Epithelial cell of proximal tubule (primary cell): ENCODE measurements at regions not wholly inside any gene's neighbourhood (a gene's known extent, or its start where the extent isn't known, plus 50 kb on each side); places are given as distances from the start of the nearest gene placed in this dataset.

ENCODE experiments used
- DNase-seq: peaks from one replicate; pipeline ENCODE4 v3.0.0-alpha.2; 2011; ENCODE audit warnings: low read depth
- H3K4me3 ChIP-seq: 2 replicates; pipeline ENCODE4 v1.5.1; 2011; ENCODE audit warnings: low read depth, mild to moderate bottlenecking, low read length
- TF ChIP-seq, protein P1 (sequence below): conservative IDR thresholded peaks from 2 replicates; pipeline ENCODE4 v1.5.1; 2012; ENCODE audit warnings: low read depth, mild to moderate bottlenecking, low read length

DNA sequence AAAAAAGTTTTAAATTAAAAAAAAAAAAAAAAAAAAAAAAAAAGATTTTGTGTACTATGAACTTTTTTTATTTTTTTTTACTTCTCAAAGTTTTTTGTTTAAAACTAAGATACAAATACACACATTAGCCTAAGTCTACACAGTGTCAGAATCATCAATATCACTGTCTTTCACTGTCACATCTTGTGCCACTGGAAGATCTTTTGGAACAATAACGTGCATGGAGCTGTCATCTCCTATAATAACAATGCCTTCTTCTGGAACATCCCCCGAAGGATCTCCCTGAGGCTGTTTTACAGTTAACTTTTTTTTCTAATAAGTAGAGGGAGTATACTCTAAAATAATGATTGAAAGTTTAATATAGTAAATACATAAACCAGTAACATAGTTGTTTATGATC is 295.7 kb downstream of the KCNJ2 start:
- TF ChIP-seq, protein P1, sequence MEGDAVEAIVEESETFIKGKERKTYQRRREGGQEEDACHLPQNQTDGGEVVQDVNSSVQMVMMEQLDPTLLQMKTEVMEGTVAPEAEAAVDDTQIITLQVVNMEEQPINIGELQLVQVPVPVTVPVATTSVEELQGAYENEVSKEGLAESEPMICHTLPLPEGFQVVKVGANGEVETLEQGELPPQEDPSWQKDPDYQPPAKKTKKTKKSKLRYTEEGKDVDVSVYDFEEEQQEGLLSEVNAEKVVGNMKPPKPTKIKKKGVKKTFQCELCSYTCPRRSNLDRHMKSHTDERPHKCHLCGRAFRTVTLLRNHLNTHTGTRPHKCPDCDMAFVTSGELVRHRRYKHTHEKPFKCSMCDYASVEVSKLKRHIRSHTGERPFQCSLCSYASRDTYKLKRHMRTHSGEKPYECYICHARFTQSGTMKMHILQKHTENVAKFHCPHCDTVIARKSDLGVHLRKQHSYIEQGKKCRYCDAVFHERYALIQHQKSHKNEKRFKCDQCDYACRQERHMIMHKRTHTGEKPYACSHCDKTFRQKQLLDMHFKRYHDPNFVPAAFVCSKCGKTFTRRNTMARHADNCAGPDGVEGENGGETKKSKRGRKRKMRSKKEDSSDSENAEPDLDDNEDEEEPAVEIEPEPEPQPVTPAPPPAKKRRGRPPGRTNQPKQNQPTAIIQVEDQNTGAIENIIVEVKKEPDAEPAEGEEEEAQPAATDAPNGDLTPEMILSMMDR: no peak
- DNase-seq: no peak
- H3K4me3 ChIP-seq: no peak overlapping the region

DNA sequence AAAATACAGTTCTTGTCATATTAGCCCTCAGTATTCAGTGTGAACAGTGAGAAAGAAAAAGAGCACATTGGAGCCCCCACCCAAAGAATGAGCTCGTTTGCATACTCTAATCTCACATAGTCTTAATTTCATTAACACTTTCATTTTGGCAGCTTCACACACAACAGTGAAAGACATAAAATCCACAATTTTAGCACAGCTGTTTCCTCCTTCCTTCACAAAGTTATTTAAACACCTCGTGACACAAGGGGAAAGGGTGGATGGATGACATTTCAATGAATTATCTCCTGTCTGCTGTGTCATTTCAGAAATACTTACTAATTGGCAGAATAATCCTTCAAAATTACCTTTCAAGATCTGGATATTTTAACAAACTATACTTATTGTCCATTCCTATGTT is 299.3 kb downstream of the KCNJ2 start:
- no peak overlapping the region for H3K4me3 ChIP-seq
- TF ChIP-seq, protein P1: no peak
- no peak for DNase-seq

DNA sequence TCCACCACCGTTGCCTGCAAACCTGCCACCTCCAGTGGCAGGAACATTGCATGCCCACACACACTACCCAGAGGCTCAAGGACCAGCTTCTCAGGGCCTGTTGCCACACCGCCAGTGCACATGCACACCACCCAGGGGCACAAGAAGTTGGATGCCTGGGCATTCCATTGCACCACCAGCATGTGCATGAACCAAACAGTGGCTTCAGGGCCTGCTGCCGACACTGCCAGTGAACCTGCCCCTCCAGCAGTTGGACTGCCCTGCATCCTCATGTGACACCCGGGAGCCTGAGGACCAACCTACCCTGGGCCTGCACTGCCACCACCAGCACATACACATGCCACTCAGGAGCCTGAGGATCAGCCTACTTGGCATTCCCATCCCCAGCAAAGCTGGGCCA is 303.7 kb downstream of the KCNJ2 start:
- H3K4me3 ChIP-seq: no peak overlapping the region
- TF ChIP-seq, protein P1: no peak
- DNase-seq: no peak

DNA sequence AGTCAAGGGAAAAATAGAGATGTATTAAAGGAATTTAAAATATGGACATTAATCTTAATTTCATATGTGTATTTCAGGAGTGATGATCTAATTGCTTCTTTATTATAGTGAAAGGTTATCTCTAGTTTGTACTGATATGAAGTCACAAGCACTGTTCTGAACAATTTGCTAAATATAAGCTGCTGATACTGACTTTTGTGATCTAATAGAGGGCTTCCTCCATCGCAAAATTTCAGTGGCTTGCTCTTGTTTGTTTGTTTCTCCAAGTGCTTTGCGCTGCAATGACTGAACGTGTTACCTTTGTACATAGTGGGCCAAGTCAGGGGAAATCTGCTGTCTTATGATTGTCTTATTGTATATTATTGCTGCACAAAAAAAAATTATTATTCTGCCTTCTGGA is 307.0 kb downstream of the KCNJ2 start:
- H3K4me3 ChIP-seq: no peak overlapping the region
- TF ChIP-seq, protein P1: no peak
- DNase-seq: no peak

DNA sequence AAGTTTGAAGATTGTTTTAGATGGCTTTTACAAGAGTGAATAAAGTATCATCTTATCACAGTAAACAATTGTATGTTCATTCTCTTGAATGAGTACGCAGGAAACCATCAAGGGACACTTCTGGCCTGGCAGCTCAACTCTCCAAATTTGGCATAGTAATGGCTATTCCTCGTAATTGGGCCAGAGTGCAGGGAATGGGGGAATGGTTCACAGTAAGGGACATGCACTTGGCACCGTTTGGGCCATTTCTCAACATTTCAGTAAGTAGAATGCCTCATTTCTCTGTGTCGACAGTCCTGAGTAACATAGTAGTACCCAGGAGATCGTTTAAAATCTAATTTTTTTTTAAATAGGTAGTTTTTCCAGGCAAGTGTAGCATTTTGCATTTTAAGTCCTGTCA is 309.6 kb downstream of the KCNJ2 start:
- no peak for DNase-seq
- TF ChIP-seq, protein P1: no peak
- H3K4me3 ChIP-seq: no peak overlapping the region

DNA sequence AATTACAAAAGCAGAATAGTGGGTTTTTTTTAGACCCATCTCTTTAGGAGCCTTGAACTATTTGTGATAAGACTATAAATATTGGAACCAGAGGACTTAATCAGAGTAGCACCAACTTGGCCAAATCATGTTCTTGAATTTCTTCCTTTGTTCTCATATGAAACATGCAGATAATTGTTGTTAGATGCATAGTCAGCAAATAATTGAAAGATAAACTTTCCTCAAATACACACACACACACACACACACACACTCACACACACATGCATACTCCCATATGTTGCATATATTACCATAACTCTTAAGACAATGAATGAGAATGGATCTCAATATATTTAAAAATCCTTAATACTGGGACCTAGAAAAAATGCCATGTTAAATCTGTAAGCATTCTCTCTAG is 310.4 kb downstream of the KCNJ2 start:
- no peak overlapping the region for H3K4me3 ChIP-seq
- TF ChIP-seq, protein P1: no peak
- no peak for DNase-seq

DNA sequence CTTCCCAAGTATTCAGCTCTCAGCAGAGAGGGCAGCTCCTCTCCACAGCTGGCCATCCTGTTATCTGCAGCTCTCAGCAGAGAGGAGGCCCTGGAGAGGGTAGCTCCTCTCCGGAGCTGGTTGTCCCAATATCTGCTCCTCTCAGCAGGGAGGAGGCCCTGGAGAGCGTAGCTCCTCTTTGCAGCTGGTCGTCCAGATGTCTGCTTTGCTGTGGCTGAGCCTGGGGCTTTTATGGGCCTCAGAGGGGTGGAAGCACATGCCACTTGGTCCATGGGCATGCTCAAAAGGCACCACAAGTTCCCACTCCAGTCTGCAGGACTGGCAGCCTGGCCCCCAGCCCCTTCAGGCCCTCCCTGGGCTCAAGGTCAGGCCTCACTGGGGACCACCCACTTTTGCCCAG is 314.3 kb downstream of the KCNJ2 start:
- no peak for DNase-seq
- no peak overlapping the region for H3K4me3 ChIP-seq
- TF ChIP-seq, protein P1: no peak
